HG03196 (cell line): ENCODE measurements at regions not wholly inside any gene's neighbourhood (a gene's known extent, or its start where the extent isn't known, plus 50 kb on each side); places are given as distances from the start of the nearest gene placed in this dataset.
"Not testable (repeated sequence)": the region's sequence is repeated elsewhere in the genome, so short reads cannot be mapped to it uniquely, and the experiment has no call there.

ENCODE experiments used
- ATAC-seq: cut with Tn5 transposase; IDR thresholded peaks from one replicate; pipeline ENCODE4 v1.9.1; 2021; ENCODE audit not compliant: unreplicated experiment

GRCh38 chr7:8809320-8809719 lies 375.9 kb downstream of the NXPH1 start:
- no peak for ATAC-seq

- ATAC-seq: no peak
Measured at GRCh38 chr7:8817448-8818036, 384.1 kb downstream of the NXPH1 start.

GRCh38 chr7:8818406-8818805 lies 385.0 kb downstream of the NXPH1 start:
- no peak for ATAC-seq

GRCh38 chr7:8822595-8822994 lies 389.2 kb downstream of the NXPH1 start:
- ATAC-seq: no peak

- no peak for ATAC-seq
Measured at GRCh38 chr7:8823486-8823885, 390.1 kb downstream of the NXPH1 start.

- no peak for ATAC-seq
Measured at GRCh38 chr7:8827329-8827728, 393.9 kb downstream of the NXPH1 start.

GRCh38 chr7:8829100-8829499 lies 395.7 kb downstream of the NXPH1 start:
- no peak for ATAC-seq

- no peak for ATAC-seq
Measured at GRCh38 chr7:8831376-8831775, 398.0 kb downstream of the NXPH1 start.

- ATAC-seq: no peak
Measured at GRCh38 chr7:8833355-8833754, 399.9 kb downstream of the NXPH1 start.

GRCh38 chr7:8841171-8841570 lies 407.8 kb downstream of the NXPH1 start:
- ATAC-seq: no peak

GRCh38 chr7:8871716-8872115 lies 438.3 kb downstream of the NXPH1 start:
- no peak for ATAC-seq

GRCh38 chr7:8881916-8882315 lies 448.5 kb downstream of the NXPH1 start:
- ATAC-seq: no peak

- ATAC-seq: no peak
Measured at GRCh38 chr7:8885480-8886000, 452.1 kb downstream of the NXPH1 start.

- ATAC-seq: not testable (repeated sequence)
Measured at GRCh38 chr7:8890346-8890745, 456.9 kb downstream of the NXPH1 start.

GRCh38 chr7:8893775-8894174 lies 460.4 kb downstream of the NXPH1 start:
- no peak for ATAC-seq

GRCh38 chr7:8906396-8907075 lies 473.1 kb downstream of the NXPH1 start:
- no peak for ATAC-seq

GRCh38 chr7:8908889-8909288 lies 475.5 kb downstream of the NXPH1 start:
- no peak for ATAC-seq

- ATAC-seq: no peak
Measured at GRCh38 chr7:8913682-8914081, 480.3 kb downstream of the NXPH1 start.

GRCh38 chr7:8921807-8922206 lies 488.4 kb downstream of the NXPH1 start:
- no peak for ATAC-seq

- no peak for ATAC-seq
Measured at GRCh38 chr7:8922726-8923125, 489.3 kb downstream of the NXPH1 start.

GRCh38 chr7:8923164-8923806 lies 489.9 kb downstream of the NXPH1 start:
- no peak for ATAC-seq
